ENCODE measurements at regions not wholly inside any gene's neighbourhood (a gene's known extent, or its start where the extent isn't known, plus 50 kb on each side); places are given as distances from the start of the nearest gene placed in this dataset.

DNA sequence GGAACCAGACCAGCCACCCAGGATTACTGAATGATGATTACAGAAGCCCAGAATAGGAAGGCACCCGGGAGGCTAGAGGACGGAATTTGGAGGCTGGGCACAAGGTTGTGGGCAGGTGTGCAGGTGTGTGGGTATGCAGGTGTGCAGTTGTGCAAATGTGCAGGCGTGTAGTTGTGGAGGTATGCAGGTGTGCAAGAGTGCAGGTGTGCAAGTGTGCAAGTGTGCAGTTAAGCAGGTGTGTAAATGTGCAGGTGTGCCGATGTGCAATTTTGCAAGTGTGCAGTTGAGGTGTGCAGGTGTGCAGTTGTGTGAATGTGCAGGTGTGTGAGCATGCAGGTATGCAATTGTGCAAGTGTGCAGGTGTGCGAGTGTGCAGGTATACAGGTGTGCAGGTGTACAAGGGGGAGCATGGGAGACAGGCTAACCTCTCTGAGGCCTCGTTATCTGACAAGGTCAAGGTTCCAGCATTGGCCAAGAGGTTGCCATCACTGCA is 131.8 kb downstream of the KCTD15 start:
- H3K27ac ChIP-seq = no peak overlapping the region
- no peak for ATAC-seq
- H3K9me3 ChIP-seq = peaks cover 0 to 2% (median 0%) of the 10 kb centered on the region in 3 donors
- DNase-seq = no peak
- H3K4me3 ChIP-seq = no peak overlapping the region
- no peaks in the 10 kb centered on the region for H3K4me1 ChIP-seq
- H3K36me3 ChIP-seq (replicated peaks in 1 of 2; ENCODE audit: insufficient read depth in 1 of 2, low read depth in 2 of 2) = no peaks in the 10 kb centered on the region
- WGBS, 2 donors = 78 to 84% methylated on average over 6 of the region's 6 CpGs
- intact Hi-C loops (cut with DNase I) = no loop called here
- no peak for TF ChIP-seq CTCF (IDR thresholded peaks at IDR 0.05)
- no peak for TF ChIP-seq POLR2A (IDR thresholded peaks at IDR 0.05)
- H3K27me3 ChIP-seq = no peaks in the 10 kb centered on the region

DNA sequence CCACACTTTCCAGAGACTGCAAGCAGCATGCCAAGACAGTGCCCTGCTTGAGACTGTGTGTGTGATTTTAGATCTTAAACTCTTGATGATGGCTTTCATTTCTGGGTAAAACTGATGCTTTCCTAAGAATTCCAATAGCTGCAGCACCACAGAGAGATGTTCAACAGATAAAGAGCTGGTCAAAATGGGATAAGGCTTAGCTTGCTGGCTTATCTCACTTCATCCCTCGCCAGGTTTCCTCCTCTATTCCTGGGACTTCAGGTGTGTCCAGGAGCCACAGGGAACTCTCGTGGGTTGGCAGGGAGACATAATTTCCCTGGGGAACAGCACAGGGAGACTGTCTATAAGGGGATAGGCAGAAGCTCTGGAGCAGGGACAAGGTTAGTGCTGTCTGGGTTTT is 137.3 kb downstream of the KCTD15 start:
- Histone ChIP-seq H3K4me3 (no peak overlapping the region), H3K27me3 (no peaks in the 10 kb centered on the region), H3K4me1 (peaks cover 8% of the 10 kb centered on the region), H3K27ac (no peak overlapping the region), H3K9me3 (peaks cover 0 to 12% (median 0%) of the 10 kb centered on the region in 3 donors), H3K36me3 (replicated peaks in 1 of 2; ENCODE audit: insufficient read depth in 1 of 2, low read depth in 2 of 2) (no peaks in the 10 kb centered on the region)
- 62 to 93% methylated on average over 2 of the region's 2 CpGs for WGBS, 2 donors
- intact Hi-C loops (cut with DNase I) = no loop called here
- TF ChIP-seq CTCF (IDR thresholded peaks at IDR 0.05) = no peak
- DNase-seq (no peak), ATAC-seq (no peak)

- peak; percentile 90 to 96 (median 96) for DNase-seq
- WGBS, 2 donors = 4 to 17% methylated on average over 5 to 15 of the region's 15 CpGs
- Histone ChIP-seq H3K27me3 (no peaks in the 10 kb centered on the region), H3K9me3 (peaks cover 0 to 7% (median 0%) of the 10 kb centered on the region in 3 donors), H3K27ac (peak overlapping the region; percentile 45 to 77 (median 62)), H3K36me3 (replicated peaks in 1 of 2; ENCODE audit: insufficient read depth in 1 of 2, low read depth in 2 of 2) (no peaks in the 10 kb centered on the region), H3K4me1 (peaks cover 15% of the 10 kb centered on the region), H3K4me3 (no peak overlapping the region)
- peak; percentile 98 for ATAC-seq
- peak in 1 of 7 experiments; percentile 4 for TF ChIP-seq CTCF (IDR thresholded peaks at IDR 0.05)
- TF ChIP-seq POLR2A (IDR thresholded peaks at IDR 0.05) = peak in 2 of 3 donors; percentile 12 to 38
- intact Hi-C loops (cut with DNase I) = no loop called here
These were observed 142.2 kb downstream of the KCTD15 start for GRCh38 chr19:33938821-33939220.

DNA sequence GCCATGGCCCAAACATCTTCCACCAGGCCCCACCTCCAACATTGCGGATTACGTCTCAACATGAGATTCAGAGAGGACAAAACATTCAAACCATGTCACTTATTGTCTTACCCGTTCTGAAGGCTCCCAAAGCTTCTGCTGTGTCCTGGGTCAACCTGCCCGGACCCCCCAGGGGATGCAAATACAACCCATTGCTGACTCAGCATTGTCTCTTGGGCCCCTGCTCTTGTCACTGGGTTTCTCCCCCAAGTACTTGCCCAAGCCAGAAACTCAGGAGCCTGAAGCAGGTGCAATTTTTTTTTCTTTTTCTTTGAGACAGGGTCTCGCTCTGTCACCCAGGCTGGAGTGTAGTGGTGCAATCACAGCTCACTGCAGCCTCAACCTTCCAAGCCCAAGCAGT is 144.5 kb downstream of the KCTD15 start:
- DNase-seq = no peak
- intact Hi-C loops (cut with DNase I) = no loop called here
- ATAC-seq = no peak
- no peaks in the 10 kb centered on the region for H3K9me3 ChIP-seq
- H3K27me3 ChIP-seq = no peaks in the 10 kb centered on the region
- H3K4me1 ChIP-seq = peaks cover 15% of the 10 kb centered on the region
- H3K36me3 ChIP-seq (replicated peaks in 1 of 2; ENCODE audit: insufficient read depth in 1 of 2, low read depth in 2 of 2) = no peaks in the 10 kb centered on the region
- 92 to 98% methylated on average over 5 of the region's 5 CpGs for WGBS, 2 donors
- TF ChIP-seq CTCF (IDR thresholded peaks at IDR 0.05) (no peak), POLR2A (IDR thresholded peaks at IDR 0.05) (no peak)
- H3K4me3 ChIP-seq = no peak overlapping the region
- H3K27ac ChIP-seq = no peak overlapping the region

- no peak for ATAC-seq
- intact Hi-C loops (cut with DNase I) = no loop called here
These were observed 150.0 kb downstream of the KCTD15 start for GRCh38 chr19:33946535-33947264.

More at GRCh38 chr19:33946535-33947264, 150.0 kb downstream of the KCTD15 start:
- 82 to 84% methylated on average over 6 of the region's 6 CpGs for WGBS, 2 donors
- Histone ChIP-seq H3K4me1 (no peaks in the 10 kb centered on the region), H3K4me3 (no peak overlapping the region), H3K36me3 (replicated peaks in 1 of 2; ENCODE audit: insufficient read depth in 1 of 2, low read depth in 2 of 2) (no peaks in the 10 kb centered on the region), H3K27me3 (no peaks in the 10 kb centered on the region), H3K9me3 (no peaks in the 10 kb centered on the region), H3K27ac (no peak overlapping the region)
- TF ChIP-seq CTCF (IDR thresholded peaks at IDR 0.05) = no peak
- no peak for TF ChIP-seq POLR2A (IDR thresholded peaks at IDR 0.05)
- no peak for DNase-seq
